SK-N-SH (cell line): ENCODE measurements at regions not wholly inside any gene's neighbourhood (a gene's known extent, or its start where the extent isn't known, plus 50 kb on each side); places are given as distances from the start of the nearest gene placed in this dataset.

Experiments
- EZH2phosphoT487 ChIP-seq: fragments of 200-600 bp; sonication (generic); IDR thresholded peaks from 2 replicates; pipeline ENCODE4 v1.6.1; 2017; ENCODE audit warnings: low read depth, mixed run types, mild to moderate bottlenecking, antibody characterized with exemption, moderate library complexity, borderline replicate concordance
- SMC3 ChIP-seq: IDR thresholded peaks from 2 replicates; pipeline ENCODE4 v1.6.1; 2012; ENCODE audit warnings: low read depth, low read length, improper control_type of control experiment

DNA sequence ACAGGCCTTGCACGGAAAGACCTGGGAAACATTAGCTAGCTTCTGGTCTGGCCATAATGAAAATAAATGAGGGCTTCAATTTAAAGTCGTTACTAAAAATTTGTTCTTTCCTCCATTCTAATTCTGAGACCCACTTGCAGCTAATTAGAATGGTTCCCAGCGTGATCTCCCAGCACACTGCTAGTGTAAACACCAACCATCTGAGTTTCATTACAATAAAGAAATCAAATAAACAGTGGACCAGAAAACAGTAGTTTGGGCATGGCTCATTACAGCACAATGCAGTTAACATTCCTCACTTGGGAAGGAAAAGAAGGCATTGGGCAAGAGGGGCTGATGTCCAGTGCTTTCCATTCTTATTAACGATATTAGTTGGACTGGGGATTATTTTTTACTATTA, 410.9 kb upstream of the SOX9 start:
- TF ChIP-seq EZH2phosphoT487 (no peak), SMC3 (no peak)
